ENCODE measurements at regions not wholly inside any gene's neighbourhood (a gene's known extent, or its start where the extent isn't known, plus 50 kb on each side); places are given as distances from the start of the nearest gene placed in this dataset.

DNA sequence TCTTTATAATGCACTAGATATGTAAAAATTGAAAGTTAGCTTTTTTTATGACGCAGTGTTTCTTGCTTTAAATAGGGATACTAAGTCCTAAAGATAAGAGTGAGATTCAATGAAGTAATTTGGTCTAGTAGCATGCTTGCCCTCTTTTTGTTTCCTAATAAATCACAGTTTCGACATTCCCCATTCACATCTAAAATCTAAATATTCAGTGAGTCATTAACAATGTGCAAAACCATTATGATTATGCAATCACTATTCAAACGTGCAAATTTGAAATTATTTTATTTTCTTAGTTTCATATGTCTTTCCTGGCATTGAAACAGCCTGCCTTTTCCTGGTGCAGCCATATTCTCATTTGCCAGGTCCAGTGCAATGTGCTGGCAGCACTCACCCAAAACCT is 1350.5 kb upstream of the PABPC4L start:
- TF ChIP-seq, protein P1, sequence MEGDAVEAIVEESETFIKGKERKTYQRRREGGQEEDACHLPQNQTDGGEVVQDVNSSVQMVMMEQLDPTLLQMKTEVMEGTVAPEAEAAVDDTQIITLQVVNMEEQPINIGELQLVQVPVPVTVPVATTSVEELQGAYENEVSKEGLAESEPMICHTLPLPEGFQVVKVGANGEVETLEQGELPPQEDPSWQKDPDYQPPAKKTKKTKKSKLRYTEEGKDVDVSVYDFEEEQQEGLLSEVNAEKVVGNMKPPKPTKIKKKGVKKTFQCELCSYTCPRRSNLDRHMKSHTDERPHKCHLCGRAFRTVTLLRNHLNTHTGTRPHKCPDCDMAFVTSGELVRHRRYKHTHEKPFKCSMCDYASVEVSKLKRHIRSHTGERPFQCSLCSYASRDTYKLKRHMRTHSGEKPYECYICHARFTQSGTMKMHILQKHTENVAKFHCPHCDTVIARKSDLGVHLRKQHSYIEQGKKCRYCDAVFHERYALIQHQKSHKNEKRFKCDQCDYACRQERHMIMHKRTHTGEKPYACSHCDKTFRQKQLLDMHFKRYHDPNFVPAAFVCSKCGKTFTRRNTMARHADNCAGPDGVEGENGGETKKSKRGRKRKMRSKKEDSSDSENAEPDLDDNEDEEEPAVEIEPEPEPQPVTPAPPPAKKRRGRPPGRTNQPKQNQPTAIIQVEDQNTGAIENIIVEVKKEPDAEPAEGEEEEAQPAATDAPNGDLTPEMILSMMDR (IDR thresholded peaks at IDR 0.05 in 8 of 11, conservative IDR thresholded peaks at IDR 0.05 in 3 of 11): no peak
- TF ChIP-seq POLR2A (IDR thresholded peaks at IDR 0.05): no peak
